ENCODE measurements at regions not wholly inside any gene's neighbourhood (a gene's known extent, or its start where the extent isn't known, plus 50 kb on each side); places are given as distances from the start of the nearest gene placed in this dataset.

GRCh38 chr5:8691221-8691620 lies 822.3 kb downstream of the MTRR start:
- TF ChIP-seq CTCF (IDR thresholded peaks at IDR 0.05) (no peak), RAD21 (IDR thresholded peaks at IDR 0.05; ENCODE audit: low read length) (no peak), FOXJ3 (CRISPR knock-in tag; IDR thresholded peaks at IDR 0.05) (no peak)

Measured in SK-N-SH (cell line).